H1 (cell line): ENCODE measurements at regions not wholly inside any gene's neighbourhood (a gene's known extent, or its start where the extent isn't known, plus 50 kb on each side); places are given as distances from the start of the nearest gene placed in this dataset.

Source experiments
- EP300 ChIP-seq, 2 experiments: IDR thresholded peaks; 1 replicate in 1 of 2; 2 replicates in 1 of 2; pipeline ENCODE4 v1.6.1; 2011 to 2012; ENCODE audit warnings: low read depth in 2 of 2, low read length in 2 of 2, mild to moderate bottlenecking in 2 of 2, borderline replicate concordance in 1 of 2, inconsistent platforms in 1 of 2, moderate library complexity in 1 of 2
- RFX5 ChIP-seq: IDR thresholded peaks from 2 replicates; pipeline ENCODE4 v1.6.1; 2011; ENCODE audit warnings: low read depth, low read length, improper control_type of control experiment, borderline replicate concordance
- SIN3A ChIP-seq, 2 experiments: IDR thresholded peaks in 1 of 2; conservative IDR thresholded peaks in 1 of 2; 2 replicates each; pipeline ENCODE4 v1.6.1; 2011 to 2012; ENCODE audit warnings: low read length in 2 of 2, improper control_type of control experiment in 1 of 2, low read depth in 1 of 2, mild to moderate bottlenecking in 1 of 2
- SRF ChIP-seq: IDR thresholded peaks from 2 replicates; pipeline ENCODE4 v1.6.1; 2011; ENCODE audit warnings: mild to moderate bottlenecking, low read depth, low read length, moderate library complexity

- TF ChIP-seq EP300 (IDR thresholded peaks at IDR 0.05; ENCODE audit: borderline replicate concordance in 1 of 2, low read depth in 2 of 2, low read length in 2 of 2), result no peak
- TF ChIP-seq SRF, result no peak
- TF ChIP-seq RFX5, result no peak
- TF ChIP-seq SIN3A (conservative IDR thresholded peaks at IDR 0.05 in 1 of 2, IDR thresholded peaks at IDR 0.05 in 1 of 2; ENCODE audit: low read depth in 1 of 2, low read length in 2 of 2), result no peak
These were observed 104.0 kb upstream of the SIRPG start (continued) for GRCh38 chr20:1761598-1761997.
